ENCODE measurements at regions not wholly inside any gene's neighbourhood (a gene's known extent, or its start where the extent isn't known, plus 50 kb on each side); places are given as distances from the start of the nearest gene placed in this dataset.
A peak's percentile ranks its signal among the peaks of the same experiment; 100 is the strongest.

- Histone ChIP-seq H4K20me1 (ENCODE audit: insufficient read depth, low read depth, low read length) (no peaks in the 10 kb centered on the region), H3K4me3 (ENCODE audit: low read length) (no peak overlapping the region), H3K36me3 (ENCODE audit: insufficient read depth, low read length) (no peaks in the 10 kb centered on the region), H3K27me3 (ENCODE audit: low read length) (no peaks in the 10 kb centered on the region), H2AFZ (ENCODE audit: low read length) (no peak overlapping the region), H3K9me3 (ENCODE audit: low read length) (no peaks in the 10 kb centered on the region), H3K4me2 (ENCODE audit: low read depth, low read length, poor library complexity, severe bottlenecking) (no peak overlapping the region), H3K27ac (ENCODE audit: low read length) (no peak overlapping the region), H3K9ac (ENCODE audit: low read length) (no peak overlapping the region), H3K9me2 (replicated peaks; ENCODE audit: insufficient read depth, low read length) (no peaks in the 10 kb centered on the region), H3K79me2 (ENCODE audit: low read length) (no peaks in the 10 kb centered on the region), H3K4me1 (ENCODE audit: low read length) (peaks cover 8% of the 10 kb centered on the region)
- no peak for DNase-seq
Measured at GRCh38 chr11:32309530-32310213, 125.7 kb downstream of the WT1 start.

- Histone ChIP-seq H4K20me1 (ENCODE audit: insufficient read depth, low read depth, low read length) (no peaks in the 10 kb centered on the region), H2AFZ (ENCODE audit: low read length) (no peak overlapping the region), H3K27me3 (ENCODE audit: low read length) (no peaks in the 10 kb centered on the region), H3K9me2 (replicated peaks; ENCODE audit: insufficient read depth, low read length) (no peaks in the 10 kb centered on the region), H3K36me3 (ENCODE audit: insufficient read depth, low read length) (no peaks in the 10 kb centered on the region), H3K27ac (ENCODE audit: low read length) (no peak overlapping the region), H3K4me3 (ENCODE audit: low read length) (no peak overlapping the region), H3K4me2 (ENCODE audit: low read depth, low read length, poor library complexity, severe bottlenecking) (no peak overlapping the region), H3K79me2 (ENCODE audit: low read length) (no peaks in the 10 kb centered on the region), H3K4me1 (ENCODE audit: low read length) (peaks cover 8% of the 10 kb centered on the region), H3K9ac (ENCODE audit: low read length) (no peak overlapping the region), H3K9me3 (ENCODE audit: low read length) (no peaks in the 10 kb centered on the region)
- no peak for DNase-seq
Measured at GRCh38 chr11:32310214-32310601, 125.1 kb downstream of the WT1 start.

- Histone ChIP-seq H3K4me3 (ENCODE audit: low read length) (no peak overlapping the region), H4K20me1 (ENCODE audit: insufficient read depth, low read depth, low read length) (no peaks in the 10 kb centered on the region), H3K36me3 (ENCODE audit: insufficient read depth, low read length) (no peaks in the 10 kb centered on the region), H3K27ac (ENCODE audit: low read length) (no peak overlapping the region), H3K9ac (ENCODE audit: low read length) (no peak overlapping the region), H3K4me1 (ENCODE audit: low read length) (peaks cover 8% of the 10 kb centered on the region), H3K9me3 (ENCODE audit: low read length) (no peaks in the 10 kb centered on the region), H3K9me2 (replicated peaks; ENCODE audit: insufficient read depth, low read length) (no peaks in the 10 kb centered on the region), H3K4me2 (ENCODE audit: low read depth, low read length, poor library complexity, severe bottlenecking) (no peak overlapping the region), H3K27me3 (ENCODE audit: low read length) (no peaks in the 10 kb centered on the region), H3K79me2 (ENCODE audit: low read length) (no peaks in the 10 kb centered on the region), H2AFZ (ENCODE audit: low read length) (no peak overlapping the region)
- no peak for DNase-seq
Measured at GRCh38 chr11:32311346-32312065, 123.8 kb downstream of the WT1 start.

DNA sequence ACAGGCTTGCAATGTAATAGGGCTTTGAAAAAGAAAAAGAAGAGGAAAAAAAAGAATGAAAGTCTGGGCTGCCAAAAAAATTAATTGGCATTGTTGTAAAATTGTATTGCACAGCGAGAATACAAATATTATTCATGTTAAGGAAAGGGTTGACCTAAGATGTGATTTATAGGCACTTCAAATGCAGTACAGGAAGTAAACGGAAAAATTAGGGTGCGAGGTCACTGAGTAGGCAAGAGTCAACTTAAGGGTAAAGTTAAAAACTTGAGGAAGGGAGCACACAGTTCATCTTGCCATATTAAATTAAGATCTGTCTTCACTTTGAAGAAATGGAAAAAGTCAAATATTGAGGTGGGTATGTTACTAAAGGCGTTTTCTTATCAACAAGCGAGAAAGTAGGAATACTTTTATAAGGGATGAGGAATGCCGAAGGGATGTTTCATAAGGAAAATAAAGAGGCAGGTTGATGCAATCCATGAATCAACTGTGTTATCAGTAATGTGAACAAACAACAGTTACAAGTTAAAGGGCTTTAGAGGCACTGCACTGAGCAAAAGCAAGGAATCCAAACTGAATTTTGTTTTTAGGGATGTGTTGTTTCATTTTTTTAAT, 123.0 kb downstream of the WT1 start:
- no peak overlapping the region for H3K9ac ChIP-seq (ENCODE audit: low read length)

DNA sequence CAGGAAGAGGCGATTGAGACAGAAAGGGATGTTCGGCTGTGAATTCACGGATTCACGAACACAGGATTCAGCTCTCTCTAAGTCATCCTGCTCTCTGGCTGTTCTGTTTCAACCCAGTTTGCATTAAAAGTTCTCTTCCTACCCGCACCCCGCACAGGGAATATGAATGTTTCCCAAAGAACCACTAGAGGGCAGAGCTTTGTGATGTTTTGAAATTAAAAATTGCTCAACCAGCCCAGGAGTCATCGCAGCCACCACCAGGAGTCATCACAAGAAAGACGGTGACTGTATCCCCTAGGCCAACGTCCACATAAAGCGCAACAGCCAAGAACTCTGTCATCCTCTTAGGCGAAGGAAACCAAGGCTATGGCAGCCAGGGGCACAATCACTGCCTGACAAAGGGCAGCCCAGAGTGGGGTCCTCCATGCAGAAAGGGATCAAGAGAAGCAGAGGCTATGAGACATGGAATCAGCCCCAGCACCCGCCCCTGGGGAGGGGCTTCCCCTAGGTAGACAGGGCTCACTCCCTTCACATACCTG, 122.4 kb downstream of the WT1 start:
- no peak overlapping the region for H3K27ac ChIP-seq (ENCODE audit: low read length)
- no peaks in the 10 kb centered on the region for H3K36me3 ChIP-seq (ENCODE audit: insufficient read depth, low read length)
- H3K27me3 ChIP-seq (ENCODE audit: low read length): no peaks in the 10 kb centered on the region
- peak; percentile 77 for DNase-seq
- 0 out of 2 replicates have a peak overlapping the region, but pooled peaks have one; percentile 18 for H2AFZ ChIP-seq (ENCODE audit: low read length)
- no peaks in the 10 kb centered on the region for H3K9me2 ChIP-seq (replicated peaks; ENCODE audit: insufficient read depth, low read length)
- no peaks in the 10 kb centered on the region for H3K9me3 ChIP-seq (ENCODE audit: low read length)
- H3K4me3 ChIP-seq (ENCODE audit: low read length): no peak overlapping the region
- no peaks in the 10 kb centered on the region; the same call in 1 of the 2 replicates for H3K4me1 ChIP-seq (ENCODE audit: low read length)
- H3K9ac ChIP-seq (ENCODE audit: low read length): no peak overlapping the region
- H3K4me2 ChIP-seq (ENCODE audit: low read depth, low read length, poor library complexity, severe bottlenecking): no peak overlapping the region
- no peaks in the 10 kb centered on the region for H4K20me1 ChIP-seq (ENCODE audit: insufficient read depth, low read depth, low read length)
- no peaks in the 10 kb centered on the region for H3K79me2 ChIP-seq (ENCODE audit: low read length)

More for the DNA sequence above, 123.0 kb downstream of the WT1 start:
- Histone ChIP-seq H3K36me3 (ENCODE audit: insufficient read depth, low read length) (no peaks in the 10 kb centered on the region), H3K27me3 (ENCODE audit: low read length) (no peaks in the 10 kb centered on the region), H4K20me1 (ENCODE audit: insufficient read depth, low read depth, low read length) (no peaks in the 10 kb centered on the region), H2AFZ (ENCODE audit: low read length) (no peak overlapping the region), H3K4me2 (ENCODE audit: low read depth, low read length, poor library complexity, severe bottlenecking) (no peak overlapping the region), H3K9me2 (replicated peaks; ENCODE audit: insufficient read depth, low read length) (no peaks in the 10 kb centered on the region), H3K4me3 (ENCODE audit: low read length) (no peak overlapping the region), H3K4me1 (ENCODE audit: low read length) (peaks cover 5% of the 10 kb centered on the region), H3K27ac (ENCODE audit: low read length) (no peak overlapping the region), H3K79me2 (ENCODE audit: low read length) (no peaks in the 10 kb centered on the region), H3K9me3 (ENCODE audit: low read length) (no peaks in the 10 kb centered on the region)
- DNase-seq: no peak

- H3K27me3 ChIP-seq (ENCODE audit: low read length): no peaks in the 10 kb centered on the region
- no peaks in the 10 kb centered on the region for H3K9me3 ChIP-seq (ENCODE audit: low read length)
- H3K27ac ChIP-seq (ENCODE audit: low read length): no peak overlapping the region
- H3K9me2 ChIP-seq (replicated peaks; ENCODE audit: insufficient read depth, low read length): no peaks in the 10 kb centered on the region
- H3K4me3 ChIP-seq (ENCODE audit: low read length): no peak overlapping the region
- no peaks in the 10 kb centered on the region for H3K4me1 ChIP-seq (ENCODE audit: low read length)
- H3K79me2 ChIP-seq (ENCODE audit: low read length): no peaks in the 10 kb centered on the region
- no peaks in the 10 kb centered on the region for H4K20me1 ChIP-seq (ENCODE audit: insufficient read depth, low read depth, low read length)
- no peaks in the 10 kb centered on the region for H3K36me3 ChIP-seq (ENCODE audit: insufficient read depth, low read length)
- H3K9ac ChIP-seq (ENCODE audit: low read length): no peak overlapping the region
- no peak for DNase-seq
- H2AFZ ChIP-seq (ENCODE audit: low read length): 0 out of 2 replicates have a peak overlapping the region, but pooled peaks have one; percentile 18
- no peak overlapping the region for H3K4me2 ChIP-seq (ENCODE audit: low read depth, low read length, poor library complexity, severe bottlenecking)
Measured at GRCh38 chr11:32313477-32313876, 121.9 kb downstream of the WT1 start.

DNA sequence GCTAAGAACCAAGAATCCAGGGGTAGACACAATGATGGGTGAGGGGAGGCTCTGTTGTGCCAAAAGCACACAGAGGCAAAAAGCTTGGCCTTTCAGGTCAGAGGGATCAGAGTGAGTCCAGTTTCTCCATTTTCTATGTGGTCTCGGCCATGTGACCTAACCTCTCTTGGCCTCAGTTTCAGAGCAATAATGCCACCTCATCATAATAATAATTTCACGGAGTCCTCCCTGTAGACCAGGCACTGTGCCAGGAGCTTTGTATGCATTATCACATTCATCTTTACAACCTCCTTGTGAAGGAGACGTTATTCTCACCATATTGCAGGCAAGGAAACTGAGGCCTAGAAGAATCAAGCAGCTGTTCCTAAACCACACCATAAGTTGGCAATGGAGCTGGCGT, 120.2 kb downstream of the WT1 start:
- no peaks in the 10 kb centered on the region for H3K9me3 ChIP-seq (ENCODE audit: low read length)
- H3K27me3 ChIP-seq (ENCODE audit: low read length): no peaks in the 10 kb centered on the region
- H3K9me2 ChIP-seq (replicated peaks; ENCODE audit: insufficient read depth, low read length): no peaks in the 10 kb centered on the region
- H3K36me3 ChIP-seq (ENCODE audit: insufficient read depth, low read length): no peaks in the 10 kb centered on the region
- no peak for DNase-seq
- H3K4me3 ChIP-seq (ENCODE audit: low read length): no peak overlapping the region
- no peak overlapping the region for H3K4me2 ChIP-seq (ENCODE audit: low read depth, low read length, poor library complexity, severe bottlenecking)
- H3K27ac ChIP-seq (ENCODE audit: low read length): no peak overlapping the region
- no peaks in the 10 kb centered on the region for H4K20me1 ChIP-seq (ENCODE audit: insufficient read depth, low read depth, low read length)
- no peaks in the 10 kb centered on the region for H3K4me1 ChIP-seq (ENCODE audit: low read length)
- no peak overlapping the region for H2AFZ ChIP-seq (ENCODE audit: low read length)
- H3K9ac ChIP-seq (ENCODE audit: low read length): no peak overlapping the region
- no peaks in the 10 kb centered on the region for H3K79me2 ChIP-seq (ENCODE audit: low read length)

- Histone ChIP-seq H3K4me1 (ENCODE audit: low read length) (no peaks in the 10 kb centered on the region), H3K79me2 (ENCODE audit: low read length) (no peaks in the 10 kb centered on the region), H4K20me1 (ENCODE audit: insufficient read depth, low read depth, low read length) (no peaks in the 10 kb centered on the region), H3K9me2 (replicated peaks; ENCODE audit: insufficient read depth, low read length) (no peaks in the 10 kb centered on the region), H3K9ac (ENCODE audit: low read length) (no peak overlapping the region), H3K27me3 (ENCODE audit: low read length) (no peaks in the 10 kb centered on the region), H3K9me3 (ENCODE audit: low read length) (no peaks in the 10 kb centered on the region), H3K4me2 (ENCODE audit: low read depth, low read length, poor library complexity, severe bottlenecking) (no peak overlapping the region), H3K27ac (ENCODE audit: low read length) (no peak overlapping the region), H3K4me3 (ENCODE audit: low read length) (no peak overlapping the region), H3K36me3 (ENCODE audit: insufficient read depth, low read length) (no peaks in the 10 kb centered on the region), H2AFZ (ENCODE audit: low read length) (no peak overlapping the region)
- no peak for DNase-seq
Measured at GRCh38 chr11:32316232-32316631, 119.1 kb downstream of the WT1 start.
